HG03469 (cell line): ENCODE measurements at regions not wholly inside any gene's neighbourhood (a gene's known extent, or its start where the extent isn't known, plus 50 kb on each side); places are given as distances from the start of the nearest gene placed in this dataset.
"Not testable (repeated sequence)": the region's sequence is repeated elsewhere in the genome, so short reads cannot be mapped to it uniquely, and the experiment has no call there.

ENCODE experiments used
- ATAC-seq: cut with Tn5 transposase; IDR thresholded peaks from one replicate; pipeline ENCODE4 v1.9.1; 2021; ENCODE audit warnings: mild to moderate bottlenecking, moderate library complexity, moderate number of reproducible peaks; ENCODE audit not compliant: unreplicated experiment

DNA sequence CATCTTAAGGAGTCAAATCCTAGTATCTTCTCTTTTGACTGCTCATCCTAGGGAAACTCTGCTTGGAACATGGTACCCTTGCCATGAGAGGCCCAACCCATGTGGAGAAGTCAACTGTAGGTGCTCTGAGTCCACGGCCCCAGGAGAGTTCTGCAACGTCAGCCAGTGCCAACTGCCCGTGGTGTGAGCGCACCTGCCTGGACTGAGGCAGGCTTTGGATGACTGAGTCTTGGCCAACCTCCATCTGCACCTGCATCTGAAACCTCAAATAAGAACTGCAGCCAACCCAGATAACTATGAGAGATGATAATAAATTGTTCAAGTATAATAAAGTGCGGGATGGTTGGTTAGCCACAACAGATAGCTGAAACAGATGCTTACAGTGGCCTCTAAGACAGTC, 772.0 kb downstream of the TRIML1 start:
- no peak for ATAC-seq

- ATAC-seq = no peak
Observed at GRCh38 chr4:188911707-188912106, 772.5 kb downstream of the TRIML1 start.

DNA sequence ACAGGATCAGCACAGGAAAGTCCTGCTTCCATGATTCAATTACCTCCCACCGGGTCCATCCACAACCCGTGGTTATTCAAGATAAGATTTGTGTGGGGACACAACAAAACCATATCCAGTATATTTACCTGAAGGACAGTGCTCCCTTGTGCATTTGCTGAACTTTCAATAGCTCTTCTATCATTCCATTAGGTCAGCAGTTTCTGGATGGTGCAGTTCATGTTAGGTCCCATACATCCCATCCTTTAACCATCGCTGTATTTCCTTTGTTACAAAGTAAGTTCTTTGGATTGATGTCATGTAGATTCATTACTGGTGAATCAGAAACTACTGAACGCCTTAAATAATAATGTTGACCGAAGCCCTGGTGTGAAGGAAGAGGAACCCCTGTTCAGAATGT, 775.9 kb downstream of the TRIML1 start:
- no peak for ATAC-seq

DNA sequence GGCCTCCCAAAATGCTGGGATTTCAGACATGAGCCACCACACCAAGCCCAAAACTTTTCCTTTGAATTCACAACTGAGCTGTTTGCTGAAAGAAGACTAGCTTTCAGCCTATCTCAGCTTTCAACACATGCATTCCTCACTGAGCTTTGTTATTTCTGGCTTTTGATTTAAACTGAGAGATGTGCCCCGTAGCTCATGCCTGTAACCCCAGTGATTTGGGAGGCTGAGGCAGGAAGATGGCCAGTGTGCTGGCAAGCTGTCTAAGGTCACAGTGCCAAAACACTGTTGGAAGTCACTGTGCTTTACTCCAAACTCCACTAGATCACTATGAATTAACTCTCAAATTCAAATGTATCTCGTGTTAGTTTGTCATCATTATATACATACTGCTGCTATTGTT, 779.5 kb downstream of the TRIML1 start:
- no peak for ATAC-seq

DNA sequence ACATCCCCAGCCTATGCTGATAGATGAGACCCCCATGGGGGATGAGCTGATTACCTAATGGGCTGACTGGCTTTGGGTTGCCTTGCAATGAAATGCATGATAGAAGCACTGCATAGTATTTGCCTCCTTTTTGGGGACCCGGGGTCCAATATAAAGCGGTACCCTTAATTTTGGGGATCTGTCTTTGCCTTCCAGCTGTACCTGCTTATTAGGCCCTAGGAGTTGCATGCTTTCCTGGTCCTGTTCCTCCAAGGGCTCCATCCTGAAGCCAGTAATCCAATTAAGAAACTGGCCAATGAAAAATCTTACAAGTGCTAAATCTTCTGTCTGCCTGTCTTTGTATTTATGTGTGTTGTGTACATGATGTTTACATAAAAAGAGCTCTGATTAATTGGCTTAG, 791.6 kb downstream of the TRIML1 start:
- no peak for ATAC-seq

DNA sequence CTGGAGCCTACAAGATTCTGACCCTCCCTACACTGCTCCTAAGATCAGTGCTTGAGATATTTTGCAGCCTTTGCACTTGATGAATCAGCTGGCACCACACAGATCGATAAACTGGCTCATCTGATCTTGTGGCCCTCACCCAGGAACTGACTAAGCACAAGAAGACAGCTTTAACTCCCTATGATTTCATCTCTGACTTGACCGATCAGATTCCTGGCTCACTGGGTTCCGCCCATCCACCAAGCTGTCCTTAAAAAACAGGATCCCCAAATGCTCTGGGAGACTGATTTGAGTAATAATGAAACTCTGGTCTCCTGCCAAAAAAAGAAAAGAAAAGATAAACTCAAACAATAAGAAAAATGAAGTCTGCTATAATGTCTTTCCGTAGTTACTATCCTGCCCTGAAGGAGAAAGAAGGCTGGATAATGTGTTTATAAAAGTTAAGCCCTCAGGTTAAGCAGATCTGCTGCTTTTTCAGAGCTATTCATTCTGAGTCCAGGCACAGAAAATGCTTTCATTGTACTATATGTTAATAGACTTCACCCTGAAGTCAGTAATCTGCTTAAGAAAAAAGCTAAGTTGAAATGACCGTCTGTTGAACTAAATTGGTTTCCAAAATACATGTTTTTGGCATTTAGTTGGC, 795.2 kb downstream of the TRIML1 start:
- ATAC-seq = no peak

DNA sequence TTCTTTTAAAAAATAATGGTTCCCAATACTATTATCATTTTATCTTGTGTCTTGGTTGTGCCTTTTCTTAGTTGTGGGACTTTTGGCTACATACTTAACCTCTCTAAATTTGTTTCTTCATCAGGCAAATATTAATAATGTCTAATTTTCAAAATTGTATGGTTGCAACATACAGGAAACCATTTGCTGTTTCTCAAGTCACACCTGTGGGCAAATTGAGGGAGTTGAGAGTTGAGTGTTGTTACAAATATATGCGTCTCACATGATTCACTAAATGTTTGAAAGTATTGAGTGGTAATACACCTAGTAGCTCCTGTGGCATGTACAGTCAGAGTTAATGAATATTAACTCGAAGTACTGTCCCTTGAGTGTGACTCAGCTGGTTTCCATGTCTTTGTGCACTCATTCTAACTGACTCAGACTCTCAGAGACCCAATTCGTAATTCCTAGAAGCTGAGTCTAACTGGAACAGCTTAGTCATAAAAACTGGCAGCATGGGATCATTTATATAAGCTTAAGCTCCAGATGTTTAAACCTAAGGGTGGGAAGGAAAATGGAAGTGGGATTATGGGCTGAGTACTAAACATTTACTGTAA, 802.4 kb downstream of the TRIML1 start:
- no peak for ATAC-seq

GRCh38 chr4:188942606-188943005, 803.4 kb downstream of the TRIML1 start:
- ATAC-seq = no peak

- ATAC-seq = no peak
Observed at GRCh38 chr4:188949596-188949995, 810.4 kb downstream of the TRIML1 start.

DNA sequence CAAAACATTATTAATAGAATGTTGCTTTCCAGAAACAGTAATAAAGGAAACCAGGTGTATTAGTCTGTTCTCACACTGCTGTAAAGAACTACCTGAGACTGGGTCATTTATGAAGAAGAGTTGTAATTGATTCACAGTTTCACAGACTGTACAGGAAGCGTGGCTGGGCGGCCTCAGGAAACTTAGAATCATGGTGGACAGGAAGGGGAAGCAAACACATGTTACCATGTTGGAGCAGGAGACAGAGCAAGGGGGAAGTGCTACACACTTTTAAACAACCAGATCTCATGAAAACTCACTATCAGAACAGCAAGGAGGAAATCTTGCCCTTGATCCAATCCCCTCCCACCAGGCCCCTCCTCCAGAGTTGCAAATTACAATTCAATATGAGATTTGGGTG, 815.8 kb downstream of the TRIML1 start:
- ATAC-seq = no peak

DNA sequence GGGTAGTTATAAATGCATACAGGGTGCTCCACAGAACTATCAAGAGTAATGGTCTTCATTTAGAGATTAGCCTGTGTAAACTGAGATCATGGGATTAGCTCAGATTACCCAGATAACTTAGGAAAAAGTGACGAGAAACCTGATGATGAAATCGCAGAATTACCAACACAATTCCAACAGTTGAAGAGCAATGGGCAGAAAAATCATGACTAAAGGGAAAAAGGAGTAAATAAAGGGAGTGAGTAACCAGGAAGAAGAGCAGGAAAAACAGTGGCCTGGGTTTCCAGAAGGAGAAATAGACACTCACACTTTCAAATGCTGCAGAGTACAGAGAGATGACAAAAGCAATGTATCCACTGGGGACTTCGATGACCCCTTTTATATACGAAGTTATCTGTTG, 817.3 kb downstream of the TRIML1 start:
- ATAC-seq = no peak

GRCh38 chr4:188958346-188958745, 819.1 kb downstream of the TRIML1 start:
- no peak for ATAC-seq

DNA sequence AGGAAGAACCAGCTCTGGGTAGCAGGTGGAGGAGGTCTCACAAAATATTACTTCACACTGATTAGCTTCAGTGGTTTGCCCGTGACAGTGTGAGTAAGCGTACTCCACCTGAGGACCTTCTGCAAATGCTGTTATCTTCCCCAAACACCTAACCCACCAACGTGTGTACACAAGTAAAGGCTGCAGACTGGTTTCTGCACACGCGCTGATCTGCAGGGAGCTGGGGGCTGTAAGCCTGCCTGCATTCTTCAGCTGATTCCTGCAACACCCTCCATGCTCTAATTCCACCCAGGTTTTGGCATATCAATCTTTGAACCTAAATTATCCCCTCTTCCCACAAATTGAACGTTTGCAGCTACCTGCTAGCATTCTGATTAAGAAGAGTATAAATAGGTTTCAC, 820.2 kb downstream of the TRIML1 start:
- no peak for ATAC-seq

GRCh38 chr4:188960411-188961093, 821.3 kb downstream of the TRIML1 start:
- no peak for ATAC-seq

DNA sequence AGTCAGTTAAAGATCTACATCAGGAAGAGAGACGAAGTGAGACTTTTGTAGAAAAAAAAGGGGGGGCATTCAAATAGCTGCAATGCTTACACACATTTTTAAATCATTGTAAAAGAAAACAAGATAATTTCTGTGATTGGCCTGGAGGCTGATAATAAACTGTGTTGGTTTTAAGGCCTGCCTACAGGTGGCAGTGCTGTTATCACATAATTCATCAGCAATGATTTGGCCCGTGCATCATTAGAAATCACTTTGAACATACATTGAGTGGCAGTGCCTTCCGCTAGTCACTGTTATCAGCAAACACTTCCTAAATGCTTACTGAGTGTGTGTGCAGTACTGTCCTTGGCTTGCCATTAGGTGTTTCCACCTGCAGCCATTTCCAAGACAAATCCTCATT, 831.9 kb downstream of the TRIML1 start:
- ATAC-seq = no peak

- ATAC-seq = no peak
Observed at GRCh38 chr4:188975271-188975670, 836.0 kb downstream of the TRIML1 start.

- ATAC-seq = no peak
Observed at GRCh38 chr4:188976644-188977115, 837.4 kb downstream of the TRIML1 start.

- not testable (repeated sequence) for ATAC-seq
Observed at GRCh38 chr4:188977232-188977631, 838.0 kb downstream of the TRIML1 start.

DNA sequence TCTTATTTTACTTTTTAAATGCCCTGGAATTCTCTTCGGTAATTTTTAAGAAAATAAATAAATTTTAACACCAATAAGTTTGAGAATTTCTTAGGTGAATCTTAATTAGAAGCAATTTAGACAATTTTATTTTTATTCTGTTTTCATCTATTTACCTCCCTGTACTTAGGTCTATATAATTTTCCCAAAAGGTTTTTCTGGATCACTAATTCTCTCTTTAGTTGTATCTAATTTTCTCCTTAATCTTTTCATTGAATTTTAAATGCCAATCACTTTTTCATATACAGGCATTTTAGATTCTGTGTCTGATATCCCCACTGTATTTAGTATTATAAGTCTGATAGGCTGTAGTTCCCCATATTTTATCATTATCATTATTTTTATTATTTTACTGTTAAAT, 845.3 kb downstream of the TRIML1 start:
- no peak for ATAC-seq

DNA sequence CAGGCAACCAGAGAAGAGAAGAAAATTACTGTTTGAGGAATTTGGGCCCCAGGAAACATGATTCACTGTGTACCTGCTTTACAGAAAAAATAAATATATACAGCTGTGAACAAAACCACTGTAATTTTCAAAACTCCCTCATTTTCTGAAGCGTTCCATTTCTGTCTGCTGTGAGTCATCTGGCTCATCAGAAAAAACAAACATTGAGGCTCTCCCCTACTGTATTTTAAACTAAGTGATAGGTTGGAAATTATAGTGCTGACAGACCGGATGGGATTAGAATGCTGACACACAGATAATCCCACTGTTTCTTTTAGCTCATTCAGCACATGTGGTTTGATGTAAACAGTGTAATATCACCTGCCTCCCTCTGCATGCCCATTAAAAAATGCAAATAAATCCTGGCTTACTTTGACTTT, 847.0 kb downstream of the TRIML1 start:
- ATAC-seq = no peak

- no peak for ATAC-seq
Observed at GRCh38 chr4:188987011-188987410, 847.8 kb downstream of the TRIML1 start.

- no peak for ATAC-seq
Observed at GRCh38 chr4:188988131-188988530, 848.9 kb downstream of the TRIML1 start.
